Progenitor cell of endocrine pancreas (in vitro differentiated cells): ENCODE measurements at regions not wholly inside any gene's neighbourhood (a gene's known extent, or its start where the extent isn't known, plus 50 kb on each side); places are given as distances from the start of the nearest gene placed in this dataset.

Source experiments
- DNase-seq: peaks from one replicate; pipeline ENCODE4 v3.0.0; 2021; ENCODE audit warnings: low spot score; ENCODE audit not compliant: unreplicated experiment
- H3K27ac Mint-ChIP-seq: 2 replicates; pipeline ENCODE4 v1.8.0; 2021; ENCODE audit warnings: mild to moderate bottlenecking, moderate library complexity, mixed read lengths
- H3K27me3 Mint-ChIP-seq: 2 replicates; pipeline ENCODE4 v1.8.0; 2021; ENCODE audit warnings: mixed read lengths
- H3K36me3 Mint-ChIP-seq: 2 replicates; pipeline ENCODE4 v1.8.0; 2022; ENCODE audit warnings: mixed read lengths; ENCODE audit not compliant: insufficient read depth
- H3K4me1 Mint-ChIP-seq: 2 replicates; pipeline ENCODE4 v1.8.0; 2021; ENCODE audit warnings: low read depth, mixed read lengths
- H3K4me3 Mint-ChIP-seq: 2 replicates; pipeline ENCODE4 v1.8.0; 2021; ENCODE audit warnings: low read depth, mild to moderate bottlenecking, moderate library complexity, mixed read lengths
- H3K9me3 Mint-ChIP-seq: 2 replicates; pipeline ENCODE4 v1.8.0; 2021; ENCODE audit warnings: low read depth, mixed read lengths
- CTCF ChIP-seq: fragments of 200-600 bp; sonication (generic); IDR thresholded peaks from one replicate; pipeline ENCODE4 v1.5.0; 2021; ENCODE audit warnings: antibody characterized with exemption, mild to moderate bottlenecking; ENCODE audit not compliant: unreplicated experiment

- TF ChIP-seq CTCF: no peak
- no peaks in the 10 kb centered on the region for H3K9me3 Mint-ChIP-seq
- H3K4me1 Mint-ChIP-seq: peaks cover 10% of the 10 kb centered on the region
- DNase-seq: no peak
- H3K36me3 Mint-ChIP-seq: no peaks in the 10 kb centered on the region
- no peak overlapping the region for H3K4me3 Mint-ChIP-seq
- no peak overlapping the region for H3K27ac Mint-ChIP-seq
- no peaks in the 10 kb centered on the region for H3K27me3 Mint-ChIP-seq
These were observed 1102.8 kb upstream of the KLHL29 start for GRCh38 chr2:22282220-22282619.

DNA sequence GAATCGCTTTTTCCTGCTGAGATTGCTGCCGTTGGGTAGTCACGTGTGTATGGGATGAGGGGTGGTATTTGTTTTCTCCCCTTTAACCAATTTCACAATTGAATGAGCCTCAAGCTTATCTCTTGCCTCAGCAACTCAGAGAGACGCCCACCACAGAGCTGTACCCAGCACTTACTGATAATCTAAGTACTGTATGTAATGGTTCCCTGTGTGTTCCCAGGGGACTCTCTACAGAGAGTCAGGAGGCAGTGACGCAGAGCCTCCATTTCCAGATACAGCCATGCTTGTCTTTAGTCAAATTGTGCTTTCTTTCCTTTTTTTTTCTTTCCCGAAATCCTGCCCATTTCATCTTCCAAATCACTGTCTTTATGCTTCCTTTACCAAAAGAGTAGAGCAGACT lies 1102.1 kb upstream of the KLHL29 start:
- Mint-ChIP-seq H3K27ac (no peak overlapping the region), H3K4me3 (no peak overlapping the region), H3K36me3 (no peaks in the 10 kb centered on the region), H3K27me3 (no peaks in the 10 kb centered on the region), H3K9me3 (no peaks in the 10 kb centered on the region), H3K4me1 (peaks cover 10% of the 10 kb centered on the region)
- no peak for TF ChIP-seq CTCF
- no peak for DNase-seq

GRCh38 chr2:22283436-22283835 lies 1101.5 kb upstream of the KLHL29 start:
- TF ChIP-seq CTCF: no peak
- DNase-seq: no peak
- H3K27me3 Mint-ChIP-seq: no peaks in the 10 kb centered on the region
- H3K9me3 Mint-ChIP-seq: no peaks in the 10 kb centered on the region
- no peak overlapping the region for H3K4me3 Mint-ChIP-seq
- H3K4me1 Mint-ChIP-seq: peaks cover 13% of the 10 kb centered on the region
- no peaks in the 10 kb centered on the region for H3K36me3 Mint-ChIP-seq
- H3K27ac Mint-ChIP-seq: no peak overlapping the region

DNA sequence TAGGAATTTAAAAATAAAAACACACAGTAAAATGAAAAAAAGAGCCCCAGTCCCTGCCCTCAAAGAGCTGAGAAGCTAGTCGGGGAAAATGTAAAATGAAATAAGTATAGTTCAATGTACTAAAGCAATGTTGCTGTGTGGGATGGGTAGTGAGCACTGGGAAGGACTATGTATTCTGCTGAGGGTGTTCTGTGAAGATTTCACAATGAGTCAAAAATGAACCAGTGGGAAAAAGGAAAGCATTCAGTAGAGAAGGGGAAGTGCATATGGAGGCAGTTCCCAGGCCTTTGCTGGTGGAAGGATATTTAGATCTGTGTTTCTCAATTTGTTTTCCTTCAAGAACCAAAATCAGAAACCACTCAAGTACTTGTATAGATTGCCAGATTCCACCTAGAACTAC lies 1094.7 kb upstream of the KLHL29 start:
- no peak for DNase-seq
- Mint-ChIP-seq H3K27me3 (no peaks in the 10 kb centered on the region), H3K4me1 (peaks cover 3% of the 10 kb centered on the region), H3K27ac (no peak overlapping the region), H3K4me3 (no peak overlapping the region), H3K36me3 (no peaks in the 10 kb centered on the region), H3K9me3 (no peaks in the 10 kb centered on the region)
- TF ChIP-seq CTCF: no peak

DNA sequence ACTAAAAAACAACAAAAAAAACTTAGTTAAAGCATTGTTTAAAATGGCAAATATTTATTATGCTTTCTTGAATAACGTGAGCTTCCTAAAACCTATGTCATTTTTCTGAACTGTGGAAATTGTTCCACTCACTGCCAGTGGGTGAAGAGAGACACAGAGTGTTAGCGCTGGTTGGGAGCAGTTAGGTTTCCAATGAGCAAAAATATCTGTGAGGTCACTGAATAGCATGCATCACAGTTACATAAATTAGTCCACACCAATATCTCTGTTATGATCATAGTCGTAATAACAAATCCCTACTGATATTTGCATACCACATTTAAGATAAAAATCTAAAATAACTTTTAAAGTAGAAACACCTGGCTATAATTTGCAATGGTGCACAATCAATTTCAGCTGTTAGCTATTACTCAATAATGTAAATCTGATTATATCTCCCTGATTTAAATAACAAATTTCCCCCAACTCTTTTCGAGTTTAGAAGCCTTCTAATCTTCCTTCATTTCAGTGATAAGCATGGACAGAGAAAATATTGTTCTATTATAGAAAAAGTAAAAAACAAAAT lies 1094.0 kb upstream of the KLHL29 start:
- no peaks in the 10 kb centered on the region for H3K27me3 Mint-ChIP-seq

More for the DNA sequence above, 1094.0 kb upstream of the KLHL29 start:
- Mint-ChIP-seq H3K9me3 (no peaks in the 10 kb centered on the region), H3K4me3 (no peak overlapping the region), H3K36me3 (no peaks in the 10 kb centered on the region), H3K4me1 (peaks cover 3% of the 10 kb centered on the region), H3K27ac (no peak overlapping the region)
- no peak for DNase-seq
- no peak for TF ChIP-seq CTCF
